ENCODE measurements at regions not wholly inside any gene's neighbourhood (a gene's known extent, or its start where the extent isn't known, plus 50 kb on each side); places are given as distances from the start of the nearest gene placed in this dataset.

- TF ChIP-seq CTCF (IDR thresholded peaks at IDR 0.05), result no peak
- no peak for TF ChIP-seq POLR2A (IDR thresholded peaks at IDR 0.05)
- TF ChIP-seq EP300 (IDR thresholded peaks at IDR 0.05), result no peak
Observed at GRCh38 chr15:20407553-20407952, 134.0 kb downstream of the GOLGA6L6 start.
